ENCODE measurements at regions not wholly inside any gene's neighbourhood (a gene's known extent, or its start where the extent isn't known, plus 50 kb on each side); places are given as distances from the start of the nearest gene placed in this dataset.

- TF ChIP-seq CTCF (IDR thresholded peaks at IDR 0.05 in 2 of 3, conservative IDR thresholded peaks at IDR 0.05 in 1 of 3; ENCODE audit: control insufficient read depth in 2 of 3, extremely low read depth in 1 of 3, insufficient read depth in 1 of 3, low read depth in 3 of 3, low read length in 3 of 3) (no peak), EP300 (IDR thresholded peaks at IDR 0.05; ENCODE audit: borderline replicate concordance in 1 of 2, control insufficient read depth in 1 of 2, low read depth in 2 of 2, low read length in 2 of 2) (no peak), SKIL (IDR thresholded peaks at IDR 0.05; ENCODE audit: low read depth, poor library complexity, severe bottlenecking) (no peak), KDM1A (IDR thresholded peaks at IDR 0.05; ENCODE audit: borderline replicate concordance) (no peak), EZH2 (IDR thresholded peaks at IDR 0.05; ENCODE audit: borderline replicate concordance, control insufficient read depth, low read depth, low read length) (no peak), NFYA (IDR thresholded peaks at IDR 0.05; ENCODE audit: borderline replicate concordance, low read depth, low read length) (no peak), ETV6 (conservative IDR thresholded peaks at IDR 0.05 in 1 of 2, IDR thresholded peaks at IDR 0.05 in 1 of 2; ENCODE audit: borderline replicate concordance in 1 of 2, low read depth in 1 of 2) (no peak), CBX5 (IDR thresholded peaks at IDR 0.05; ENCODE audit: low read depth) (no peak), BCLAF1 (IDR thresholded peaks at IDR 0.05) (no peak), SUZ12 (IDR thresholded peaks at IDR 0.05; ENCODE audit: unreplicated experiment) (no peak), POLR2A (IDR thresholded peaks at IDR 0.05; ENCODE audit: low read depth, low read length) (no peak)
These were observed 528.7 kb downstream of the ZIC1 start for GRCh38 chr3:147937891-147938290.
